ENCODE measurements at regions not wholly inside any gene's neighbourhood (a gene's known extent, or its start where the extent isn't known, plus 50 kb on each side); places are given as distances from the start of the nearest gene placed in this dataset.

DNA sequence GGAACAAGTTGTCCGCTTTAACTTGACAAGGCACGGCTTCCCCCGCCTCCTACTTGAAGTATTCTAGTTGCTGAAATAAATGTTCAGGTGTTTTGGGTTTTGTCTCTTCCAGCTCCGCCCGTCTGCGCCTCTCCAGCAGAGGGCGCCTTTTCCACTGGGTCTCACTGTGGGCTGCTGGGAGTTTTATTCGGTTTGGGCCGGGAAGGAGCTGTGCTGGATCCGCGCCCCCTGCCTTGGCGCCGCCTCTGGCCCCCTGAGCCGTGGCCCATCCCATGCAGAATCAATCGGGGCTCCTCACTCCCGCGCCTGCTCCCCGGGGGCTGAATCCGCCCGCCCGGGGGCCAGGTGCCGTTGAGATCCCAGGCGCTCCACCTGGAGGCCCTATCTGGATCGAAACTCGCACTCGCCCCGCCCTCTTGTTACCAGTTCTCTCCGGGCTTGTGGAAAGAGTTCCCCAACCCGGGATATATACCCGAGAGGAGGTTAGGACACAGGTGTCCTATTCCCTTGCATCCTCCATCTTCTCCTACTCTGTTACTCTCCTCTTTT is 51.0 kb upstream of the TCF21 start:
- DNase-seq (peak; percentile 67 to 82 (median 71)), ATAC-seq (peak; percentile 93)
- Histone ChIP-seq H3K9me3 (no peaks in the 10 kb centered on the region), H3K4me3 (peak overlapping the region in 1 of 2 donors; percentile 27), H3K27ac (no peak overlapping the region), H3K4me1 (peaks cover 3% of the 10 kb centered on the region), H3K36me3 (replicated peaks in 1 of 2; ENCODE audit: insufficient read depth in 1 of 2, low read depth in 2 of 2) (no peaks in the 10 kb centered on the region), H3K27me3 (no peaks in the 10 kb centered on the region)
- TF ChIP-seq POLR2A (IDR thresholded peaks at IDR 0.05) (no peak), CTCF (IDR thresholded peaks at IDR 0.05) (peak; percentile 69 to 86 (median 84))
- intact Hi-C loops (cut with DNase I), result no loop called here
- WGBS, 2 donors, result 1 to 15% methylated on average over 23 to 30 of the region's 30 CpGs
